ENCODE measurements at regions not wholly inside any gene's neighbourhood (a gene's known extent, or its start where the extent isn't known, plus 50 kb on each side); places are given as distances from the start of the nearest gene placed in this dataset.

DNA sequence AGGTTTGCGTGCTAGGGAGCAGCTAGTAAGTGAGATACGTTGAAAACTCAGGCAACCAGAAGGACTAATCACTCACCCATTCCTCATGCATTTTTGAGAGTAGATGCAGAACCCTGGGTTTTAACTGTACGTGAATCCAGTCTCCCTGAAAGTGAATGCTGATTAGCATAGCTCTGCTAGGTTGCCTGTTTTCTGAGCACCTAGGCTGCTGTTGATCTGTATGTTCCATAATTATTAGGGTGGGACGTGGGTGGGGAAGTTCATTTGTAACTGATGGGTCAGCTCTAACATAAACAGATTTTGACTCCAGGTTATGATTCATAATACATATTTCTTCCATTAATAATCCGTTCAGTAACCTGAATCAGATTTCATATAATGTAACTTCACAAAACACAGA, 379.0 kb upstream of the FANCL start:
- H3K36me3 ChIP-seq (ENCODE audit: control insufficient read depth, insufficient read depth, low read length), result no peaks in the 10 kb centered on the region
- no peaks in the 10 kb centered on the region for H3K27me3 ChIP-seq (ENCODE audit: control insufficient read depth, insufficient read depth, low read length)
- DNase-seq (ENCODE audit: low read depth), result no peak
- TF ChIP-seq CTCF (IDR thresholded peaks at IDR 0.05; ENCODE audit: insufficient read depth, low read length, poor library complexity, severe bottlenecking), result no peak
- no peak overlapping the region for H3K4me3 ChIP-seq (ENCODE audit: low read depth, low read length)

- Histone ChIP-seq H3K36me3 (ENCODE audit: control insufficient read depth, insufficient read depth, low read length) (no peaks in the 10 kb centered on the region), H3K4me3 (ENCODE audit: low read depth, low read length) (no peak overlapping the region), H3K27me3 (ENCODE audit: control insufficient read depth, insufficient read depth, low read length) (no peaks in the 10 kb centered on the region)
- TF ChIP-seq CTCF (IDR thresholded peaks at IDR 0.05; ENCODE audit: insufficient read depth, low read length, poor library complexity, severe bottlenecking), result no peak
- no peak for DNase-seq (ENCODE audit: low read depth)
These were observed 375.8 kb upstream of the FANCL start for GRCh38 chr2:58616961-58617360.

DNA sequence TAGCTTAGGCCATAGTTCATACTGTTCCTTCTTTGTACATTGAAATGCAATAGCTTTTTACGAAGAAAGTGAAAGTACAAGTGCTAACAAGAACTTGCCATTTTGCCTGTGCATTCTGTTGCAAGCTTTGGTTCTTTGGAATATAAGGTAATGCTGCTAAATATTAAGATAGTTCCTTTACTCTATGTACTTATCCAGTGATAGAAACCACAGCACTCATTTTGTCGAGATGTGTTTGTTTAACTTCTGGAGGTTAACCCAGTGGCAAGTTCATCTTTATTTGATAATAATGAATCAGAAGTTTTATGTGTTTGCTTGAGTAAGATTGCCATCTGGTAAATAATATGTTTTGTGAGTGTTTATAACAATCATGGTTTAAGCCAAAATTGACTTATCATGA, 373.1 kb upstream of the FANCL start:
- Histone ChIP-seq H3K27me3 (ENCODE audit: control insufficient read depth, insufficient read depth, low read length) (no peaks in the 10 kb centered on the region), H3K4me3 (ENCODE audit: low read depth, low read length) (no peak overlapping the region), H3K36me3 (ENCODE audit: control insufficient read depth, insufficient read depth, low read length) (no peaks in the 10 kb centered on the region)
- TF ChIP-seq CTCF (IDR thresholded peaks at IDR 0.05; ENCODE audit: insufficient read depth, low read length, poor library complexity, severe bottlenecking), result no peak
- no peak for DNase-seq (ENCODE audit: low read depth)

- H3K36me3 ChIP-seq (ENCODE audit: control insufficient read depth, insufficient read depth, low read length), result no peaks in the 10 kb centered on the region
- DNase-seq (ENCODE audit: low read depth), result no peak
- H3K4me3 ChIP-seq (ENCODE audit: low read depth, low read length), result no peak overlapping the region
- no peaks in the 10 kb centered on the region for H3K27me3 ChIP-seq (ENCODE audit: control insufficient read depth, insufficient read depth, low read length)
- TF ChIP-seq CTCF (IDR thresholded peaks at IDR 0.05; ENCODE audit: insufficient read depth, low read length, poor library complexity, severe bottlenecking), result no peak
These were observed 371.8 kb upstream of the FANCL start for GRCh38 chr2:58612973-58613372.

GRCh38 chr2:58609326-58609725, 368.2 kb upstream of the FANCL start:
- TF ChIP-seq CTCF (IDR thresholded peaks at IDR 0.05; ENCODE audit: insufficient read depth, low read length, poor library complexity, severe bottlenecking), result no peak
- no peaks in the 10 kb centered on the region for H3K36me3 ChIP-seq (ENCODE audit: control insufficient read depth, insufficient read depth, low read length)
- no peak overlapping the region for H3K4me3 ChIP-seq (ENCODE audit: low read depth, low read length)
- no peaks in the 10 kb centered on the region for H3K27me3 ChIP-seq (ENCODE audit: control insufficient read depth, insufficient read depth, low read length)
- DNase-seq (ENCODE audit: low read depth), result no peak

GRCh38 chr2:58608146-58608545, 367.0 kb upstream of the FANCL start:
- TF ChIP-seq CTCF (IDR thresholded peaks at IDR 0.05; ENCODE audit: insufficient read depth, low read length, poor library complexity, severe bottlenecking), result no peak
- no peak overlapping the region for H3K4me3 ChIP-seq (ENCODE audit: low read depth, low read length)

More at GRCh38 chr2:58608146-58608545, 367.0 kb upstream of the FANCL start:
- no peaks in the 10 kb centered on the region for H3K36me3 ChIP-seq (ENCODE audit: control insufficient read depth, insufficient read depth, low read length)
- DNase-seq (ENCODE audit: low read depth), result no peak
- H3K27me3 ChIP-seq (ENCODE audit: control insufficient read depth, insufficient read depth, low read length), result no peaks in the 10 kb centered on the region

All from kidney epithelial cell (primary cell).